Inferior parietal cortex (tissue), 1 donor: ENCODE measurements at regions not wholly inside any gene's neighbourhood (a gene's known extent, or its start where the extent isn't known, plus 50 kb on each side); places are given as distances from the start of the nearest gene placed in this dataset.

ENCODE experiments used
- DNase-seq: peaks from one replicate; pipeline ENCODE4 v3.0.0-alpha.2; 2016; ENCODE audit errors: extremely low spot score

DNA sequence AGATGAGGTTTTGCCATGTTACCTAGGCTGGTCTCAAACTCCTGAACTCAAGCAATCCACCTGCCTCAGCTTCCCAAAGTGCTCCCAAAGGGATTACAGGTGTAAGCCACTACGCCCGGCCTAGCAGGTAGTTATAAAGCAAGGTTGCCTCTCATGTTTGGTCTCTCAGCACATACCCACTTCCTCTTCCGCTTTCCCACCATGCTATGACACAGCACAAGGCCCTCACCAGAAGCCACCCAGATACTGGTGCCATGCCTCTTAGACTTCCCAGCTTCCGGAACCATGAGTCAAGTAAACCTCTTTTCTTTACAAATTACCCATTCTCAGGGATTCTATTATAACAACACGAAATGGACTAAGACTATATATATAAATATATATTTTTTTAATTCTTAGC is 143.6 kb downstream of the COPRS start:
- no peak for DNase-seq

DNA sequence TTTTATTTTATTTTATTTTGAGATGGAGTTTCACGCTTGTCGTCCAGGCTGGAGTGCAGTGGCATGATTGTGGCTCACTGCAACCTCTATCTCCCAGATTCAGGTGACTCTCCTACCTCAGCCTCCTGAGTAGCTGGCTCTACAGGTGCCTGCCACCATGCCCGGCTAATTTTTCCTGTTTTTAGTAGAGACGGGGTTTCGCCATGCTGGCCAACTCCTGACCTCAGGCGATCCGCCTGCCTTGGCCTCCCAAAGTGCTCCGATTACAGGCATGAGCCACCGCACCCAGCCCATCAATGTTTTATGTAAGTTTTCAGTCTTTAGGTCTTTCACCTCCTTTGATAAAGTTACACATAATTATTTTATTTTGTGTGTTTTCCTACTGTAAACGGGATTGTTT is 154.6 kb downstream of the COPRS start:
- DNase-seq: no peak

DNA sequence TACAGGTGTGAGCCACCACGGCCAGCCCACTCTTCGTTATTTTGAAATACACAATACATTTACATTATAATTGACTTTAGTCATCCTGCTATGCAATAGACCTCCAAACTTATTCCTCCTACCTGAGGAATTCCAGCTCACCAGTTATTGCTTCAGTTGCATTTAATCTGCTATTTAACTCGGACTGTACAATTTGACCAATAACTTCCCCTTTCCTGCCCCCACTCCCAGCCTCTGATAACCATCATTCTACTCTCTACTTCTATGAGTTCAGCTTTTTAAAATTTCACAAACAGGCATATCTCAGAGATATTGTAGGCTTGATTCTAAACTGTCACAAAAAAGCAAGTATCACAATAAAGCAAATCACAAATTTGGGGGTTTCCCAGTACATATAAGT is 157.0 kb downstream of the COPRS start:
- no peak for DNase-seq

DNA sequence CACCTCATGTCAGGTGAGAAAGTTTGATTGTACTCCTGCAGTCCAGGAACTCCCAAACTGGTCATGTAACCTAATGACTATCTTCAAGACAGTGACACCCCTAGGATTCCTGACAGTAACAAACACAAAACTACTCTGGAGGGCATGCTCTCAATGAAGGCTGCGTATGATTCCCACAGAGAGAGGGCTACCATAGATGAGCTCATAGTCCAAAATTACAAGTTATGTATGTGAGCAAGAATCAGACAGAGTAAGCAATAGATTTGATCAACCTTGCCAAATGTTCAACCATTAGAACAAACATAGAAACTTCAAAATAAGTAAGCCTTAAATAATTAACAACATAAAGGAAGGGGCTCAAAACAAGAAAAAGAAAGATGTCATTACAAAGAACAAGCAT is 158.1 kb downstream of the COPRS start:
- no peak for DNase-seq

DNA sequence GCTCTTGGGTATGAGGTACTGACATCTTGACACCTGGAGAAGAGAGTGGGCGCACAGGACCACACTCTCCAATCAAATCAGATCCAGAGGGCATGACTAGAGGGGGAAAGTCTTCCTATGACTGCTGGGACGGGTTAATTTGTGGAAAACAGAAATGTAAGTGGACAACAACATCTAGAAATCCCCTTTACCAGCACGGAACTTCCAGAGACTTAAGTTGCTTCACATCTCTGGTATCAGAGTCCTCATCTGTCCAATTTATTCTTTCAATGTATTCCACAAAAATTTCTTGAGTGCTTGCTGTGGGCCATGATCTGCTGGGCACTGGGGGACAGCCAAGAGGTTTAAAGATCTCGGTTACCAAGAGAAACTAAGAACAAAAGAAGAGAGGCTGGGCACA is 159.2 kb downstream of the COPRS start:
- DNase-seq: no peak

DNA sequence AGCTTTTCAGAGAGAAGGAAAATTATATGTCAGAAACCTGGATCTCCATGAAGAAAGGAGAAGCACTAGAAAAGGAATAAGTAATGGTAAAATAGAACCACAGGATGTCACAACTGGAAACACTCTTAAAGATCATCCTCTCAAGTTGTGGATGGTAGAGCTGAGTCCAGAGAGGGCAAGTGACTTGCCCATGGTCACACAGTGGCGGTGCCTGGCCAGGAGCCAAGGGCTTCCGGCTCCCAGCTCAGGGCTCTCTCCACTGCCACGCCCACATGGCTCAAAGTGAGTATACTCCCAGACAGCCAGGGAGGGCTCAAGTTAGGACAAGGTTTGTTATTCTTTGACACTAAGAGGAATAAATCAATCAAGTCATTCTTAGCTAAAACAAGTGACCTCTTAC is 159.8 kb downstream of the COPRS start:
- no peak for DNase-seq

DNA sequence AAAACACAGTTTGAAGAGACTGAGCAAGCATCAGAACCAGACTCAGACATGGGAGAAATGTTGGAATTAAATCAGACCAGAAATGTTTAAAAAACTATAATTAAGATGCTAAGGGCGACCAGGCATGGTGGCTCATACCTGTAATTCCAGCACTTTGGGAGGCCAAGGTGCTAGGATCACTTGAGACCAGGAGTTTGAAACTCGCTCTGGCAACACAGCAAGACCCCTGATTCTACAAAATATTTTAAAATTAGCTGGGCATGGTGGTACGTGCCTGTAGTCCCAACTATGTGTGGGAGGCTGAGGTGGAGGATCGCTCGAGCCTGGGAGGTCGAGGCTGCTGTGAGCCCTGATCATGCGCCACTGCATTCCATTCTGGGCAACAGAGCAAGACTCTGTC is 160.3 kb downstream of the COPRS start:
- DNase-seq: no peak

DNA sequence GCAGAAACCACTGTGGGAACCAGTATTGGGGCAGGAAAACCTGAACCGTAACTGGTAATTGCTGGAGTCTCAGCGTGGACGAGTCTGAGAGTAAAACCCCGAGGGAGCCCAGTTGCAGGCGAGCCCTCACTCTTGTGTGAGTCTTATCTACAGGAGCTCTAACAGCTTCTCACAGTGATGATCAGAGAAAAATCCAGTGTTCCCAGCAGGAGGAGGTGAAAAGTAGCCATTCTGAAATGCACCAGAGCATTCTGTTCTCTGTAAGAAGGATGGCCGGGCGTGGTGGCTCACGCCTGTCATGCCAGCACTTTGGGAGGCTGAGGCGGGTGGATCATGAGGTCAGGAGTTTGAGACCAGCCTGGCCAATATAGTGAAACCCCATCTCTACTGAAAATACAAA is 161.2 kb downstream of the COPRS start:
- no peak for DNase-seq

DNA sequence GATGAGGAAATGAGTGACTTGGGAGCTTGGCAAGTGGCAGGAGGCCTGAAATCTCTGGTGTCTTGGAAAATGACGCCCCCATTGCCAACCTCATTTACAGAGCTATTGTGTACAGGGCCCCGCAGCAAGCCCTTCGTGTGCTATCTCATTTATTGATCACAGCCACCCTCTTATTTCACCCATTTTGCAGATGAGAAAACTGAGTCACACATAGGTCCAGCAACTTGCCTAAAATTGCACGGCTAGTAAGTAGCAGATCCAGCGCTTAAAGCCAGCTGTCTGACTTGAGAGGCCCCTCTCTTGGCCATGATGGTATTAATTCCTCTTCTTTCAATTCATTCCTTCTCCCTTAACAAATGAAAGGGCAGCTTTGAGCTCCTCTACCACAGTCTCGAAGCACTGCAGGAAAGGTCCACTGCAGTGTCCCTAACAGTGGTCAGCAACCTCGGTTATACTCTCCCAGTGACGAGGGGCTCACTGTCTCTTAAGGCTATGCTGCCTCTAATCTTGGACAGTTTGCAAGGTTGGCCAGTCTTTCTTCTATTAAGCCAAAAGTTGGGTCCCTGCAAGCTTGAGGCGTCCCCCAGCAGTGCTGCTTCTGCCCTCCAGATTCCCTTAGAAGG is 162.2 kb downstream of the COPRS start:
- no peak for DNase-seq

DNA sequence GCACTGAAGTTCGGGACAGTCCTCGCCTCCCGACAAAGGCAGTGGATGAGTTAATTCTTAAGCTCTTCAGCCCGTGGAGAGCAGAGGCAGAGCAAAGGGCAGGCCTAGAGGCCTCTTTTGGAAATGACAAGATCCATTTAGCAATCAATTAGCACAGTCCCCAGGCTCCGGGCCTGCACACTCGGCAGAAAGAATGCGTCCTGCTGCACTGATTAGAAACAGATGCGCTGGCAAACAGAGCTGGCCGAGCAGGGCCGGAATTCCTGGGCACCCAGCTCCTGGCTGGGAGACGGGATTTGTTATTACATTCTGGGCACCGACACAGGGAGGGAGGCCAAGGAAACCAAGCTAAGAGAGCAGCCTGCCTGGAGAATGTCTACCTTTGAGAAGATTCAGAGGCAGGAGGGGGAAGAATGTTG is 162.9 kb downstream of the COPRS start:
- peak; percentile 37 for DNase-seq

DNA sequence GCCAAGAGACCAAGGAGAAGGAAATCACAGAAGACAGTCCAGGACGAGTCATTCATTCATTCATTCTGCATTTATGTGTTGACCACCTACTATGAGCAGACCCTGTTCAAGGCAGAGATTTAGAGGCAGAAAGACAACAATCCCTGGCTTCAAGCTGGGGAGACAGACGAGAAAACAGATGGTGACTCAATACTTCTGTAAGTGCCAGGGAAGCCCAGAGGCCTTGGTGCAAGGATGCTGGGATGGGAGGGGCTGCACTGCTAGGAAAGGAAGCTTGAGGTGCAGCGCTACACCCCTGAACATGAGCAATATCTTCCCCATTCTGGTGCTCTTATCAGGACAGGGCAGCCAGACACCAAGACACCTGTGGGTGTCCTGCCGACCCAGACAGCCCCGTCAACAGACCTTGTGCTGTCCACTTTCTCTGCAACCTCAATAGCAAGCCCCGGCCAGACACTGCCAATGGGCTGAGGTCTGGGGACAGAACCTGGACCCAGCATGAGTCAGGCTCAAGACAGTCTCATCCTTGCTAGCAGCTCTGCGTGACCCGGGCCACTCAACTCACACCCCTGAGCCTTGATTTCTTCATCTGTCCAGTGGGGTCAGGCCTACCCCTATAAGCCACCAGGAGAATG is 163.5 kb downstream of the COPRS start:
- DNase-seq: no peak

DNA sequence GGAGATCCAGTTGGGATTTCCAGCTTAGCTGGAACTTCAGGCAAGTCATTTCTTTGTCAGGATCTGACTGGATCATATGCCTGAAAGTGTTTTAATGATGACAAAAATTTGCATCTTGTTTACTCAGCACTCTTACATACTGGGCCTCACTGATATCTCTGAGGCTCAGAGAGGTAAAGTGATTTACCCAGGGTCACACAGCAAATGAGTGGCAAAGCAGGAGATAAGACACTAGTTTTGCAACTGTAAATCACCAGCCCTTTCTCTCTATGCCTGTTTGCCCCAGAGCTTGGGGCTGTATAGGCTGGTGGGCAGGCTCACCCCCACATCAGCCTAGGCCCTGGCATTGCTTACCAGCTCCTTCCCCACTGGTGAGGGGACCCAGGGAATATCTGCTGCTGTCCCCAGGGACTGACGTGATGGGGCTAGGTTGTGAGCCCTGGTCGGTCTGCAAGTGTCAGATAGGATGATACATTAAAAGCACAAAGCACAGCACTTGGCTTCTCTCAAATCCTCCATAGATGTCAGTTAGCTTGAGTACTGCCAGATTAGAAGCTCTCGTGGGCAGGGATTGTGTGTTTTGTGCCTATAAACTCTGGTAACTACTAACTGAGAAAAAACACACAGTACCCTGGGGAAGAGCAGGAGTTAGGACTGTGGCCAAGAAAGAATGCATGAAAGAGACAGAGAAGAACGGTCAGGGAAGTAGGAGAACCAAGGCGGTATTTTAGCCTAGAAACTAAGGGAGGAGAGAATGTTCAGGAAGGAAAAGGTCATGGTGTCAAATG is 165.4 kb downstream of the COPRS start:
- DNase-seq: peak; percentile 9

DNA sequence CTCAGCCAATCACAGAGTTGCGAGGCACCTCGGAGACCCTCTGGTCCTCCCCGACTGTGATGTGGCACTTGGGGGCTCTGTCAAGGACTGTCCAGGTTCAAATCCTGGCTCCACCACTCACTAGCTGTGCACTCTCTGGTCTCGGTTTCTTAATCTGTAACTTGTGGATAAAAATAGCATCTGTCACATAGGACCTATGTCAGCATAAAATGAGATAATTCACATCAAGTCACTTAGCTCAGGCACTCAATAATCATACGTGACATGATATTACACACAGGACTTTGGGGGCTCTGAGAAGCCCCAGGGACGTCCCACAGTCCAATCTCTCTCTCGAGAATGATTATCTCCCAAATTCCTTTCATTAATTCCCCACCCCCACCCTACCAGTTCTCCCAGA is 166.4 kb downstream of the COPRS start:
- no peak for DNase-seq

DNA sequence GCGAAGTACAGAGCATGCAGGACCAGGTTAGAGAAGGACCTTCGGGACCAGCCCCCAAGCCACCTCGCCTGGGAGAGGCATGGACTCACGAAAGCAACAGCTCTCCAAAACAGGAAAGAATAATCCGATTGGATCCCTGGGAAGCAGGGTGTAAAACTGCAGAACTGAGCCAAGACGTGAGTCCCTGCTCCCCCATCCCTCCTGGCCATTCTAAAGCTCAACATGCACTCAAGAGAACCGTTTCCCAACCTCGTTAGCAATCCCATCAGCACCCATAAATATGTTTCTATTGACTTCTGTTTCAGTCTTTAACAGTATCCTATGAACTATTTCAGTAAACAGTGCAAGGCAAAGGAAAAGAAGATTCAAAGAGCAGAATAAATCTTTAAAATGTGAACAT is 167.0 kb downstream of the COPRS start:
- DNase-seq: no peak

DNA sequence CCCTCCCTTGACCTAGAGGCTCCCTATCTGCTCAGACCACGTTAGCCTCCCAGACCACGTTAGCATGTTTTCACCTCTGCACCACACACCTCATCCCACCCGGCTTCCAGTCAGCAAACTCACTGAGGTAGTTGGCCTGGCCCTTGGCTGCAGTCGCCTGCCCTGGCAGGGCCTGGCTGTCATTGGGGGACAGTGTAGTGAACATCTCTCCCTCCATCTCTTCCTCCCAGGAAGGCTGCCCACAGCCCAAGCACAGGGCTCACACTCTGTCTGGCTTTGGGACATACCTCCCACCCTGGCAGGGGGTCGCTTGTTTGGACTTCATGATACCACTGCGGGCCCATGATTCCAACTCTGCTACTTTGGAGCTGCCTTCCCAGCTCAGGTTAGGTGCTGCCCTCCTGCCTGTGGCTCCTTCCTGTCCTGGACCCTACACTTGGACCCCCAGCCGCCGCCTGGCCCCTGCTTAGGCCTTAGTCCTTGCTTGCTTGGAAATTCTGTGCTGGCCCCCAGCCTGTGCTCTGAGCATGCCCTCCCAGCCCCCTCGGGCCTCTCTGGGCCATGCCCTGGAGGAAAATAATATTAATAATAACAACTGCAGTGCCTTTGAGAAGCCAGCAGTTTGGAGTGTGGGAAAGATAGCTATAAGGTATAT is 167.7 kb downstream of the COPRS start:
- no peak for DNase-seq

DNA sequence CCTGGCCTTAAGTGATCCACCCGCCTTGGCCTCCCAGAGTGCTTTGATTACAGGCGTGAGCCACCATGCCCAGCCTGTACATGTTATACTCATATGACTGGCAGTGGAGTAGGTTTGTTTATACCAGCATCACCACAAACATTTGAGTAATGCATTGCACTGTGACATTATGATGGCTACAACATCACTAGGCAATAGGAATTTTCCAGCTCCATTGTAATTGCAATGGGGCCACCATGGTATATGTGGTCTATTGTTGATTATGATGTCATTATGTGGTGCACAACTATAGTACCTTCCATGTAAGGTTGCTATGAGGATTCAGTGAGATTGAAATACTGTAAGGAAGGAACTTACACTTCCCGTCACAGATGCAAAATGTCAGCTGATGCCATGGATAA is 168.9 kb downstream of the COPRS start:
- no peak for DNase-seq

DNA sequence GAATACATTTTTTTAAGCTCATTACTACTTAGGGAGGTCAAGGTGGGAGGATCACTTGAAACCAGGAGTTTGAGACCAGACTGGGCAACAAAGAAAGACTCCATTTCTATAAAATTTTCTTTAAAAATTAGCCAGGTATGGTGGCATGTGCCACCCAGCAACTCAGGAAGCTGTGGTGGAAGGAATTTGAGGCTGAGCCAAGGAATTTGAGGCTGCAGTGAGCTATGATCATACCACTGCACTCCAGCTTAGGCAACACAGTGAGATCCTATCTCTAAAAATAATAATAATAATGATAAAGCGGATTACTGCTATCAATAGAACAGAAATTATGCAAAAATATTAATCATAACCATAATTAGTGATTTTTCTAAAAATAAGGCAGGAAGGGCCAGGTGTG is 170.3 kb downstream of the COPRS start:
- DNase-seq: no peak

DNA sequence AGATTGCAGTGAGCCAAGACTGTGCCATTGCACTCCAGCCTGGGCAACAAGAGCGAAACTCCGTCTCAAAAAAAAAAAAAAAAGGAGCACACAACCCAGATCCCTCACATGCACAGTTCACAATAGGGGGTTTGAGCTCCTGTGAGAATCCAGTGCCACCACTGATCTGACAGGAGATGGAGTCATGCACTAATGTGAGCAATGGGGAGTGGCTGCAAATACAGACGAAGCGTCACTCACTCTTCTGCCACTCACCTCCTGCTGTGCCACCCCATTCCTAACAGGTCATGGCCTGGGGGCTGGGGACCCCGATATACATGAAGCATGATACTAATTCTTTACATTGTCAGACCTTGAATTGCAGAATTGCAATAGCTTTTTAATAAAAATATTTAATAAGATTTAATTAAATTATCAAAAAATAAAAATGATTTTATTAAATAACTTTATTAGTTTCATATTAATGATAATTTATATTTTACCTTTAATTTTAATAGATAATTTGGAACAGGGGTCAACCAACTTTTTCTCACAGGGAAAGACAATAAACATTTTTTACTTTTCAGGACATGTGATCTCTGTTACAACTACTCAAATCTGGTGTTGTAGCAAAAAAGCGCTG is 171.4 kb downstream of the COPRS start:
- DNase-seq: no peak

DNA sequence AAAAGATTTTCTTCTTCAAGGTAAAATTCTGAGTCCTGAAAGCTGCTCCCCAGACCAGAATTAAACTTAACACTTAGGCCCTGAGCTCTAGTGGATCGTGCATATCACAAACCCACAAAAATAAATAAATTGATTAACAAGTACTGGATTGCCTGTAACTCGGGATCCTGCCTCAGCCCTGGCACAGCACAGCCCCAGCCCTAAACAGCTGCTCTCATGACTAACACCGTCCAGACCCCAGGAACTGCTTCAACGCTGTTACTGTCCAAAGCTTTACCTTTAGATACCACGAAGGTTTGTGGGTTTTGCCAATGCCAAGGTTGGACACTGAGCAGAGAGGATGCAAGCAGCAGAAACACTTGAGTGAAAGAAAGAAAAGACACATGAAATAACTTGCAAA is 172.5 kb downstream of the COPRS start:
- no peak for DNase-seq

DNA sequence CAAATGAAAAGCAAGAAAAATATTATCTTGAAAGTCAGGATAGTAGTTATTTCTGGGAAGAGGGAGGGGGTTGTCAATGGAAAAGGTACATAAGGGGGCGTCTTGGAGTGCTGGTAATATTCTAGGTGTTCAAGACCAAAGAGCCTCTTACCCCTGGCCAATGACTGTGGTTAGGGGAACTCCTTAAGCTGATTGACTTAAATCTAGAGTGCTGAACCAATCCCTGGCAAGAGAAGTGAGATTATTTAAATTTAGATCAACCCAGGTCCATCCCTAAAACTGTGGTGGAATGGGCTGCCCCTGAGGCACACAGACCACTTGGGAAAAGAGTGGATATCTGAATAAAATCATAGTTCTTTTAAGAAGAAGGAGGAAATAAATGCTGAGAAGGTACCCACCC is 174.1 kb downstream of the COPRS start:
- no peak for DNase-seq

DNA sequence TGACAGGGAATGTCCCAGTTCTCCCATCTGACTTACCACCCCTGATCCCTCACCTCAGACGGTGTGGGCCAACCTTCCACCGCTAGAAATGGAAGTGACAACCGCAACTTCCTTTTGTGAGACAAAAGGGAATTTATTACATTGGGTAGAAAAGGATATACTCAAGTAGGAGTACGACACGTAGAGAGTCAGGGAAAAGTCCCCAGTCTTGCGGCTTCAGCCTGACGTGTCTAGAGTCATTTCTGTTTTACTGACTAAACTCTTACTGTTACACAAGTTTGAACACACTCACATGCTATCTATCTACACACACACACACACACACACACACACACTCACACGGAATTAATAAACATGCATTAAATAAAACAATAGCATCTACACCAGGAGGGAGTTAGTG is 178.9 kb downstream of the COPRS start:
- DNase-seq: no peak

DNA sequence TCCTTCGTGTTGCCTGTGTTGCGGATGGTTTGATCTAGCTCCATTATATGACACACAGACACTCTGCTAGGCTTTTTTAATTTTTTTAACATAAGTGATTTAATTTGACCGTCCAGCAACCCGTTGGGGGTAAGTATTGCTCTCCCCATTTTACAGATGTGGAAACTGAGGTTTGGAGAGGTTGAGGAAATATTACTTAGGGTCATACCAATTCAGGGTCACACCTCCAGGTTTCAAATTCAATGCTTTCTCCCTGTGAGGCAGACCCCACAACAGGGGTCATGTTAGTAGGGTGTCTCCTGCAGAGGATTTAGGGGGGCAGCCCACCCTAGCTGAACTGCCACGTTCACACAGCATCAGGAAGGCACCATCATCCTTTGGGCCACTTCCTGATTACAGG is 179.4 kb downstream of the COPRS start:
- DNase-seq: no peak
